Stomach (tissue), 8 donors: ENCODE measurements at regions not wholly inside any gene's neighbourhood (a gene's known extent, or its start where the extent isn't known, plus 50 kb on each side); places are given as distances from the start of the nearest gene placed in this dataset.
A peak's percentile ranks its signal among the peaks of the same experiment; 100 is the strongest.

Experiments
- DNase-seq, 2 donors: peaks; one replicate each; pipeline versions ENCODE4 v3.0.0 to v3.0.0-alpha.2; 2013 to 2019
- H3K27ac ChIP-seq, 5 donors: fragments of 200-600 bp in 4 of 5; sonication (generic) in 4 of 5; one replicate each; pipeline ENCODE4 v1.5.1; 2013 to 2019; ENCODE audit warnings: mild to moderate bottlenecking in 1 of 5, moderate library complexity in 1 of 5
- H3K27me3 ChIP-seq, 3 donors: fragments of 200-600 bp; sonication (generic); one replicate each; pipeline ENCODE4 v1.5.1; 2017 to 2019; ENCODE audit warnings: mixed run types in 1 of 3
- H3K36me3 ChIP-seq, 4 donors: fragments of 200-600 bp; sonication (generic); 1 replicate in 3 of 4; 2 replicates in 1 of 4; pipeline ENCODE4 v1.5.1; 2016 to 2019
- H3K4me1 ChIP-seq, 4 donors: fragments of 200-600 bp; sonication (generic); one replicate each; pipeline ENCODE4 v1.5.1; 2016 to 2019
- H3K4me3 ChIP-seq, 4 donors: fragments of 200-600 bp; sonication (generic) in 3 of 4; one replicate each; pipeline ENCODE4 v1.5.1; 2016 to 2019; ENCODE audit warnings: mild to moderate bottlenecking in 1 of 4
- H3K9me3 ChIP-seq, 4 donors: fragments of 200-600 bp; sonication (generic); one replicate each; pipeline ENCODE4 v1.5.1; 2016 to 2019
- CTCF ChIP-seq, 7 experiments: fragments of 450-650 bp in 4 of 7; fragments of 200-600 bp in 3 of 7; sonication (generic) in 3 of 7; IDR thresholded peaks; one replicate each; pipeline ENCODE4 v1.5.1; 2016 to 2019; ENCODE audit warnings: antibody characterized with exemption in 7 of 7, control low read depth in 2 of 7, mild to moderate bottlenecking in 1 of 7
- EP300 ChIP-seq: sonication (generic); formaldehyde crosslinking; IDR thresholded peaks from one replicate; pipeline ENCODE4 v1.6.1; 2017; ENCODE audit warnings: antibody characterized with exemption
- POLR2A ChIP-seq, 4 donors: fragments of 450-650 bp; IDR thresholded peaks; one replicate each; pipeline ENCODE4 v1.6.1; 2016; ENCODE audit warnings: antibody characterized with exemption in 4 of 4, control low read depth in 2 of 4, mild to moderate bottlenecking in 1 of 4, moderate library complexity in 1 of 4
- POLR2AphosphoS5 ChIP-seq, 3 donors: sonication (generic); formaldehyde crosslinking; IDR thresholded peaks; one replicate each; pipeline ENCODE4 v1.6.1; 2016; ENCODE audit warnings: antibody characterized with exemption in 3 of 3
- WGBS, 5 donors: extraction: QIAGEN DNeasy Blood & Tissue Kit in 3 of 5; methylation state at CpG; one replicate each; pipeline versions ENCODE4 v1.1.5 to v1.1.7; 2013 to 2018; 5-methylcytosine and 5-hydroxymethylcytosine counted together
- intact Hi-C: fragments of 100-400 bp; cut with DNase I; formaldehyde crosslinking; loops from one replicate; pipeline ENCODE4 v1.15.1; 2023; ENCODE audit warnings: low total_unique reads
- donor health status: healthy with polysubstance abuse.
- donor health status: Bipolar disorder and iron deficiency.
- donor health status: healthy.

DNA sequence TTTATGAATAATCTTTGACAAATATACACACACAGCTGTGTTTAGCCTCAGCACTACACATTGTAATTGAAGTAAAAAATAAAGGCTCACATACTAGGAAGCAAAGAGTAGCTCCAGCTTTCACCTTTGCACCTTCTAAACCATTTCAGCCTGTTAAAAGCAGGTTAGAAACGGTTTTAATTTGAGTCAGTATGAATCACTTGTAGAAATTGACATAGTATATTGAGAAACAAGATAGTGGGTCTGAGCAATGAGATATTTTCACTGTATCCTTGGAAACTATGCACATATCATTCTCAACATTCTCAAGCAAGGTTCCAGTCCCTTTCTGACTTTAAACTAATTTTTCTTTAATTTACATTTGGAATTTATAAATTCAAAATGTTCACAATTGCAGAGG, 380.3 kb downstream of the AASDHPPT start:
- no peaks in the 10 kb centered on the region for H3K27me3 ChIP-seq
- no peak overlapping the region for H3K4me3 ChIP-seq
- no peaks in the 10 kb centered on the region for H3K36me3 ChIP-seq
- intact Hi-C loops = no loop called here
- 17 to 48% (median 36%) methylated on average over 1 of the region's 1 CpG for WGBS, 5 donors
- peak in 1 of 2 donors; percentile 34 for DNase-seq
- peaks cover 0 to 5% (median 0%) of the 10 kb centered on the region in 4 donors for H3K9me3 ChIP-seq
- no peak overlapping the region for H3K27ac ChIP-seq
- TF ChIP-seq EP300 = no peak
- TF ChIP-seq POLR2AphosphoS5 (IDR thresholded peaks at IDR 0.05) = no peak
- no peak for TF ChIP-seq POLR2A (IDR thresholded peaks at IDR 0.05)
- TF ChIP-seq CTCF (IDR thresholded peaks at IDR 0.05) = no peak
- H3K4me1 ChIP-seq = peaks cover 0 to 11% (median 5%) of the 10 kb centered on the region in 4 donors

DNA sequence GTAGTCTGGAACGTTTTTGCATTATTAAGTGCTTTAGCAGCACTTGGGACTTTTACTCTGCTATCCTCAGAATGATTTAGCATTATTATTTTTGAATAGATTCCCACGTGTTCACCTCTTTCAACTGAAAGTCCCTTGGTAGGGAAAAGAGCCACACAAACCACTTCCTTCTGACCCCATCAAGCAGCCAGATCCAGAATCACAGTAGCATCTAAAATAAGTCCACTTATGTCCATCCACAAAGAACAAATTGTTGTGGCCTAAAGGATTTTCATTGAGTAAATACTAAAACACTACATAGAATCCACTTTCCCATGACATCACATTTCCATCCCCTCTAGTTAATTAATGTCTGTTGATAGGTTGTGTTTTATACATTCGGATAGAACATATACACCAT, 381.7 kb downstream of the AASDHPPT start:
- H3K9me3 ChIP-seq = peaks cover 0 to 1% (median 0%) of the 10 kb centered on the region in 4 donors
- peaks cover 0 to 11% (median 5%) of the 10 kb centered on the region in 4 donors for H3K4me1 ChIP-seq
- WGBS, 5 donors = 37 to 49% (median 39%) methylated on average over 3 of the region's 3 CpGs
- no peak for DNase-seq
- TF ChIP-seq CTCF (IDR thresholded peaks at IDR 0.05) = no peak
- TF ChIP-seq EP300 = no peak
- no peak for TF ChIP-seq POLR2AphosphoS5 (IDR thresholded peaks at IDR 0.05)
- TF ChIP-seq POLR2A (IDR thresholded peaks at IDR 0.05) = no peak
- H3K27ac ChIP-seq = no peak overlapping the region
- H3K36me3 ChIP-seq = no peaks in the 10 kb centered on the region
- no peaks in the 10 kb centered on the region for H3K27me3 ChIP-seq
- H3K4me3 ChIP-seq = no peak overlapping the region
- intact Hi-C loops = no loop called here

DNA sequence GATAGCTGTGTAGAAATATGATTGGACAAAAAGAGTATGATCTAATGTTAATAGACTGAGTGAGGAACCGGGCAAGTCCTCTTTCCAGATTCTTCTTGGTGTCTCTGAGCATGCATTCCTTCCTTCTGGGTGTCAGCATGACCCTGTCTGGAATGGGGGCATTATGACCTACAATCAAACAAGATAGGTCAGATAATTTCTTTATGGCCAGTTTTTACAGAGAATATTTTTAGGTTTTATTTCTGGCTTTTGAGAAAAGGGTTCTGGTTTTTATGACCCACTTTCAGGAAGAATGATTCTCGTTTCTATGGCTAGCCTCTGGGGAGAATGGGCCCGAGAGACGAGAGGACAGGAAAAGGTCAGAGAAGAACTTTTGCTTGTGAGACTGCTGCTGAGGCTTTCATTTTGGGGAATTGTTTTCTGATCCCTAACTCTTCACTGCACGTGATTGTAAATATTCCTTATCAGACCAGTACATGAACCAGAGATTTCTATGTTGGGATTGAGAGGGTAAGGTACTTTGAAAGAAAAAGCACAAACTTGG, 383.8 kb downstream of the AASDHPPT start:
- Histone ChIP-seq H3K36me3 (no peaks in the 10 kb centered on the region), H3K4me1 (peaks cover 0 to 12% (median 5%) of the 10 kb centered on the region in 4 donors), H3K9me3 (no peaks in the 10 kb centered on the region), H3K27me3 (no peaks in the 10 kb centered on the region), H3K4me3 (no peak overlapping the region), H3K27ac (no peak overlapping the region)
- intact Hi-C loops = no loop called here
- DNase-seq = no peak
- no peak for TF ChIP-seq CTCF (IDR thresholded peaks at IDR 0.05)
- TF ChIP-seq POLR2A (IDR thresholded peaks at IDR 0.05) = no peak
- TF ChIP-seq POLR2AphosphoS5 (IDR thresholded peaks at IDR 0.05) = no peak
- TF ChIP-seq EP300 = no peak
- 65 to 71% (median 68%) methylated on average over 5 of the region's 5 CpGs for WGBS, 5 donors

DNA sequence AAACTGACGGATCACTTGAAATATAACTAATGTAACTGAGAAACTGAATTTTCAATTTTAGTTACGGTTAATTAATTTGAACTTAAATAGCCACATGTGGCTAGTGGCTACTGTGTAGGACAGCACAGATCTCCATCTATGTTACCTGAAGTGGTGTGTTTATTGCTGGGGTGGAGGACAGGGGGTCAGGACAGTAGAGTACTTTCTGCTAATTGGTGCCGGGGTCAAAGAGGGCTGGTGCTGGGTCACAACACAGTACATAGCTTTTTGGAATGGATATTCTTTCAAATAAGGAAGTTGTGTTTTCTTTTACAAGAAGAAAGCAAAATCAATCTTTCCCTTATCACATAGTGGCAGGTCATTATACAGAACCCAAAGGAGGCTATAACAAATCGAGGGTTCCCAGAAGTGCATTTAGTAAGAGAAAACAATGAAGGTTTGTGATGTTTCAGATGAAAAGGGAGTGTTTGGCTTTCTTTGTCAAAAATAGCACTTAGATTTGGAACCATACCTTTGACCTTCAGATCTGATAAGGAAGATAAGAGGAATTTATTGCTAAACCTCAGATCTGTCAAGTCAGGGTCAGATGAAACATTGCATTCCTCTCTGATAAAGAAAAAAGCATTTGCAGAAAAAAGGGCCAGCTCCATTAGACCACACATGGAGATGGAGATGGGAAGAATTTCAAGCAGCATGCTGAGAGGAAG, 384.5 kb downstream of the AASDHPPT start:
- intact Hi-C loops = no loop called here
- Histone ChIP-seq H3K27ac (no peak overlapping the region), H3K9me3 (no peaks in the 10 kb centered on the region), H3K4me3 (no peak overlapping the region), H3K27me3 (no peaks in the 10 kb centered on the region), H3K36me3 (no peaks in the 10 kb centered on the region), H3K4me1 (peaks cover 0 to 20% (median 12%) of the 10 kb centered on the region in 4 donors)
- WGBS, 5 donors = 51 to 60% (median 59%) methylated on average over 4 of the region's 4 CpGs
- no peak for DNase-seq
- TF ChIP-seq POLR2A (IDR thresholded peaks at IDR 0.05) = no peak
- TF ChIP-seq CTCF (IDR thresholded peaks at IDR 0.05) = no peak
- TF ChIP-seq EP300 = no peak
- TF ChIP-seq POLR2AphosphoS5 (IDR thresholded peaks at IDR 0.05) = no peak
